G401 (cell line): ENCODE measurements at regions not wholly inside any gene's neighbourhood (a gene's known extent, or its start where the extent isn't known, plus 50 kb on each side); places are given as distances from the start of the nearest gene placed in this dataset.
"Not testable (repeated sequence)": the region's sequence is repeated elsewhere in the genome, so short reads cannot be mapped to it uniquely, and the experiment has no call there.

Experiments used
- DNase-seq: peaks from one replicate; pipeline ENCODE4 v3.0.0-alpha.2; 2015; ENCODE audit warnings: low spot score
- in situ Hi-C: cut with HindIII; loops from 2 replicates; pipeline ENCODE4 v1.10.0; 2016; ENCODE audit warnings: low sequenced_read_pairs, mixed read lengths

GRCh38 chr9:6109571-6109970, 94.1 kb upstream of the RANBP6 start:
- in situ Hi-C loops = no loop called here
- no peak for DNase-seq

GRCh38 chr9:6106711-6107339, 91.4 kb upstream of the RANBP6 start:
- in situ Hi-C loops = no loop called here

GRCh38 chr9:6105738-6106137, 90.3 kb upstream of the RANBP6 start:
- in situ Hi-C loops = no loop called here

More at GRCh38 chr9:6106711-6107339, 91.4 kb upstream of the RANBP6 start:
- DNase-seq = peak; percentile 8

GRCh38 chr9:6104406-6104805, 89.0 kb upstream of the RANBP6 start:
- DNase-seq, in situ Hi-C loops: not testable (repeated sequence)

More at GRCh38 chr9:6105738-6106137, 90.3 kb upstream of the RANBP6 start:
- DNase-seq = no peak

GRCh38 chr9:6103911-6104310, 88.5 kb upstream of the RANBP6 start:
- in situ Hi-C loops, DNase-seq: not testable (repeated sequence)

- in situ Hi-C loops, DNase-seq: not testable (repeated sequence)
Measured at GRCh38 chr9:6102336-6102987, 87.0 kb upstream of the RANBP6 start.

- not testable (repeated sequence) for DNase-seq
Measured at GRCh38 chr9:6101725-6102124, 86.3 kb upstream of the RANBP6 start.

GRCh38 chr9:6099346-6099745, 83.9 kb upstream of the RANBP6 start:
- DNase-seq, in situ Hi-C loops: not testable (repeated sequence)

More at GRCh38 chr9:6101725-6102124, 86.3 kb upstream of the RANBP6 start:
- in situ Hi-C loops = not testable (repeated sequence)

GRCh38 chr9:6098431-6098830, 83.0 kb upstream of the RANBP6 start:
- DNase-seq = no peak
- in situ Hi-C loops = no loop called here

GRCh38 chr9:6096821-6097220, 81.4 kb upstream of the RANBP6 start:
- in situ Hi-C loops = no loop called here
- no peak for DNase-seq

GRCh38 chr9:6090277-6091210, 75.1 kb upstream of the RANBP6 start:
- in situ Hi-C loops = no loop called here
- DNase-seq = peak; percentile 38

- in situ Hi-C loops = no loop called here
- no peak for DNase-seq
Measured at GRCh38 chr9:6089300-6089699, 73.9 kb upstream of the RANBP6 start.

- in situ Hi-C loops = no loop called here
- no peak for DNase-seq
Measured at GRCh38 chr9:6086006-6086655, 70.7 kb upstream of the RANBP6 start.

- in situ Hi-C loops = no loop called here
- DNase-seq = peak; percentile 49
Measured at GRCh38 chr9:6080154-6080716, 64.8 kb upstream of the RANBP6 start.

GRCh38 chr9:6079386-6079785, 64.0 kb upstream of the RANBP6 start:
- in situ Hi-C loops = no loop called here

GRCh38 chr9:6078382-6079105, 63.1 kb upstream of the RANBP6 start:
- DNase-seq = no peak
- in situ Hi-C loops = no loop called here

More at GRCh38 chr9:6079386-6079785, 64.0 kb upstream of the RANBP6 start:
- DNase-seq = no peak

- in situ Hi-C loops = no loop called here
- no peak for DNase-seq
Measured at GRCh38 chr9:6076851-6077250, 61.4 kb upstream of the RANBP6 start.

GRCh38 chr9:6073731-6074130, 58.3 kb upstream of the RANBP6 start:
- in situ Hi-C loops = no loop called here
- DNase-seq = no peak
